ENCODE measurements at regions not wholly inside any gene's neighbourhood (a gene's known extent, or its start where the extent isn't known, plus 50 kb on each side); places are given as distances from the start of the nearest gene placed in this dataset.

DNA sequence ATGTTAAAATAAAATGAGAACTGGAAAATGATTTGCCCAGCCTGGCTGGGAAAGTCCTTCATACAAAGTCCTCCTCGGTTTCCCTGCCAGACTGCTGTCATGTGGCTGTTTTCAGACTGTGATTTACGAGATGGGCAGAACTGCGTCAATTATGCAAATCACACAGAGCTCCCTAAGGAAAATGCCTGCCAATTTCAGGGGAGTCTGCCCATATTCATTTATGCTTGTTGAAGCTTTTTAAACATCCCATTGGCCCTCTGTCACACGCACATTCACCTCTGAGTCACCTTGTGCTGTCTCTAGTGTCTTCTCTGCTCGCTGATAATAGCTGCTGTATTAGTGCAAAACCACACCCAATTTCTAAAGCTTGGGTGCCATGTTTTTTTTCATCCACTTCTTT is 81.7 kb upstream of the FAM20A start:
- TF ChIP-seq RAD21 (IDR thresholded peaks at IDR 0.05; ENCODE audit: low read depth): no peak
- TF ChIP-seq CREB1 (IDR thresholded peaks at IDR 0.05; ENCODE audit: low read depth): no peak
- no peak for TF ChIP-seq FOXM1 (IDR thresholded peaks at IDR 0.05; ENCODE audit: borderline replicate concordance, low read depth)
- no peak for TF ChIP-seq EP300 (IDR thresholded peaks at IDR 0.05; ENCODE audit: borderline replicate concordance)
- TF ChIP-seq, protein P1, sequence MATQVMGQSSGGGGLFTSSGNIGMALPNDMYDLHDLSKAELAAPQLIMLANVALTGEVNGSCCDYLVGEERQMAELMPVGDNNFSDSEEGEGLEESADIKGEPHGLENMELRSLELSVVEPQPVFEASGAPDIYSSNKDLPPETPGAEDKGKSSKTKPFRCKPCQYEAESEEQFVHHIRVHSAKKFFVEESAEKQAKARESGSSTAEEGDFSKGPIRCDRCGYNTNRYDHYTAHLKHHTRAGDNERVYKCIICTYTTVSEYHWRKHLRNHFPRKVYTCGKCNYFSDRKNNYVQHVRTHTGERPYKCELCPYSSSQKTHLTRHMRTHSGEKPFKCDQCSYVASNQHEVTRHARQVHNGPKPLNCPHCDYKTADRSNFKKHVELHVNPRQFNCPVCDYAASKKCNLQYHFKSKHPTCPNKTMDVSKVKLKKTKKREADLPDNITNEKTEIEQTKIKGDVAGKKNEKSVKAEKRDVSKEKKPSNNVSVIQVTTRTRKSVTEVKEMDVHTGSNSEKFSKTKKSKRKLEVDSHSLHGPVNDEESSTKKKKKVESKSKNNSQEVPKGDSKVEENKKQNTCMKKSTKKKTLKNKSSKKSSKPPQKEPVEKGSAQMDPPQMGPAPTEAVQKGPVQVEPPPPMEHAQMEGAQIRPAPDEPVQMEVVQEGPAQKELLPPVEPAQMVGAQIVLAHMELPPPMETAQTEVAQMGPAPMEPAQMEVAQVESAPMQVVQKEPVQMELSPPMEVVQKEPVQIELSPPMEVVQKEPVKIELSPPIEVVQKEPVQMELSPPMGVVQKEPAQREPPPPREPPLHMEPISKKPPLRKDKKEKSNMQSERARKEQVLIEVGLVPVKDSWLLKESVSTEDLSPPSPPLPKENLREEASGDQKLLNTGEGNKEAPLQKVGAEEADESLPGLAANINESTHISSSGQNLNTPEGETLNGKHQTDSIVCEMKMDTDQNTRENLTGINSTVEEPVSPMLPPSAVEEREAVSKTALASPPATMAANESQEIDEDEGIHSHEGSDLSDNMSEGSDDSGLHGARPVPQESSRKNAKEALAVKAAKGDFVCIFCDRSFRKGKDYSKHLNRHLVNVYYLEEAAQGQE (IDR thresholded peaks at IDR 0.05; ENCODE audit: low read depth): no peak
- no peak for TF ChIP-seq YY1 (IDR thresholded peaks at IDR 0.05; ENCODE audit: low read depth)
- no peak for TF ChIP-seq EGR1 (IDR thresholded peaks at IDR 0.05)
- no peak for TF ChIP-seq TEAD4 (IDR thresholded peaks at IDR 0.05)
- TF ChIP-seq, protein P2, sequence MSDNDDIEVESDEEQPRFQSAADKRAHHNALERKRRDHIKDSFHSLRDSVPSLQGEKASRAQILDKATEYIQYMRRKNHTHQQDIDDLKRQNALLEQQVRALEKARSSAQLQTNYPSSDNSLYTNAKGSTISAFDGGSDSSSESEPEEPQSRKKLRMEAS (IDR thresholded peaks at IDR 0.05): no peak
- no peak for TF ChIP-seq CEBPB (IDR thresholded peaks at IDR 0.05)
- TF ChIP-seq TAF1 (IDR thresholded peaks at IDR 0.05; ENCODE audit: low read depth): no peak
- TF ChIP-seq NFIC (IDR thresholded peaks at IDR 0.05): no peak
- TF ChIP-seq, protein P3, sequence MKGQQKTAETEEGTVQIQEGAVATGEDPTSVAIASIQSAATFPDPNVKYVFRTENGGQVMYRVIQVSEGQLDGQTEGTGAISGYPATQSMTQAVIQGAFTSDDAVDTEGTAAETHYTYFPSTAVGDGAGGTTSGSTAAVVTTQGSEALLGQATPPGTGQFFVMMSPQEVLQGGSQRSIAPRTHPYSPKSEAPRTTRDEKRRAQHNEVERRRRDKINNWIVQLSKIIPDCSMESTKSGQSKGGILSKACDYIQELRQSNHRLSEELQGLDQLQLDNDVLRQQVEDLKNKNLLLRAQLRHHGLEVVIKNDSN (IDR thresholded peaks at IDR 0.05): no peak
- no peak for TF ChIP-seq ZBTB7A (IDR thresholded peaks at IDR 0.05; ENCODE audit: low read depth)

Data from Ishikawa (cell line).